ENCODE measurements at regions not wholly inside any gene's neighbourhood (a gene's known extent, or its start where the extent isn't known, plus 50 kb on each side); places are given as distances from the start of the nearest gene placed in this dataset.

GRCh38 chr13:107518780-107519179, 696.6 kb downstream of the LIG4 start:
- no peaks in the 10 kb centered on the region for H3K27me3 ChIP-seq (ENCODE audit: low read length)
- ChIA-PET CTCF (no interaction called here), POLR2A (ENCODE audit: unreplicated experiment) (interaction anchor here (0.6 kb wide), 1 partner anchor 107 kb away, joined by 8 read pairs; no protein-coding TSS in a partner anchor)
- H3K36me3 ChIP-seq (ENCODE audit: low read depth, low read length) = no peaks in the 10 kb centered on the region
- no peak overlapping the region for H3K4me2 ChIP-seq (ENCODE audit: low read length)
- no peaks in the 10 kb centered on the region for H3K4me1 ChIP-seq (ENCODE audit: insufficient read depth, low read length)
- H3F3A ChIP-seq (ENCODE audit: low read length, unreplicated experiment) = no peaks in the 10 kb centered on the region
- DNase-seq (no peak), ATAC-seq (no peak)
- H3K27ac ChIP-seq (ENCODE audit: low read length) = no peak overlapping the region
- no peaks in the 10 kb centered on the region for H3K9me3 ChIP-seq (ENCODE audit: low read length)
- no TSS peak for BruUV-seq (replicated peaks)
- TF ChIP-seq EZH2phosphoT487 (IDR thresholded peaks at IDR 0.05; ENCODE audit: borderline replicate concordance, low read length) (no peak), EZH2 (IDR thresholded peaks at IDR 0.05; ENCODE audit: low read length, unreplicated experiment) (no peak), CTCF (conservative IDR thresholded peaks at IDR 0.05; ENCODE audit: low read depth, low read length) (no peak)
- intact Hi-C loops (cut with micrococcal nuclease) = no loop called here
- no peak overlapping the region for H3K4me3 ChIP-seq (ENCODE audit: low read length)
- no peak overlapping the region for H2AFZ ChIP-seq (ENCODE audit: low read length)
- no peaks in the 10 kb centered on the region for H4K20me1 ChIP-seq (ENCODE audit: low read length)
- H3K79me2 ChIP-seq (ENCODE audit: low read length) = no peaks in the 10 kb centered on the region
- no peaks in the 10 kb centered on the region for H3K9me2 ChIP-seq (replicated peaks; ENCODE audit: low read length)
- H3K9ac ChIP-seq (ENCODE audit: low read length) = no peak overlapping the region

GRCh38 chr13:107518292-107518691, 697.0 kb downstream of the LIG4 start:
- ATAC-seq = no peak
- H3K36me3 ChIP-seq (ENCODE audit: low read depth, low read length) = no peaks in the 10 kb centered on the region
- intact Hi-C loops (cut with micrococcal nuclease) = no loop called here
- no peaks in the 10 kb centered on the region for H3F3A ChIP-seq (ENCODE audit: low read length, unreplicated experiment)
- peak; percentile 31 for DNase-seq
- POLR2A ChIA-PET (ENCODE audit: unreplicated experiment) = no interaction called here
- TF ChIP-seq EZH2phosphoT487 (IDR thresholded peaks at IDR 0.05; ENCODE audit: borderline replicate concordance, low read length) (no peak), EZH2 (IDR thresholded peaks at IDR 0.05; ENCODE audit: low read length, unreplicated experiment) (no peak), CTCF (conservative IDR thresholded peaks at IDR 0.05; ENCODE audit: low read depth, low read length) (no peak)
- H3K9ac ChIP-seq (ENCODE audit: low read length) = no peak overlapping the region
- no peaks in the 10 kb centered on the region for H3K79me2 ChIP-seq (ENCODE audit: low read length)
- no peaks in the 10 kb centered on the region for H3K4me1 ChIP-seq (ENCODE audit: insufficient read depth, low read length)
- BruUV-seq (replicated peaks) = no TSS peak
- no peaks in the 10 kb centered on the region for H3K9me3 ChIP-seq (ENCODE audit: low read length)
- H3K9me2 ChIP-seq (replicated peaks; ENCODE audit: low read length) = no peaks in the 10 kb centered on the region
- H3K4me3 ChIP-seq (ENCODE audit: low read length) = no peak overlapping the region
- no peaks in the 10 kb centered on the region for H4K20me1 ChIP-seq (ENCODE audit: low read length)
- no peaks in the 10 kb centered on the region for H3K27me3 ChIP-seq (ENCODE audit: low read length)
- no peak overlapping the region for H3K27ac ChIP-seq (ENCODE audit: low read length)
- CTCF ChIA-PET = no interaction called here
- no peak overlapping the region for H3K4me2 ChIP-seq (ENCODE audit: low read length)
- no peak overlapping the region for H2AFZ ChIP-seq (ENCODE audit: low read length)

- intact Hi-C loops (cut with micrococcal nuclease) = no loop called here
- CTCF ChIA-PET = no interaction called here
- no peak overlapping the region for H3K4me2 ChIP-seq (ENCODE audit: low read length)
Observed at GRCh38 chr13:107516517-107516916, 698.8 kb downstream of the LIG4 start.

More at GRCh38 chr13:107516517-107516916, 698.8 kb downstream of the LIG4 start:
- H4K20me1 ChIP-seq (ENCODE audit: low read length) = no peaks in the 10 kb centered on the region
- no TSS peak for BruUV-seq (replicated peaks)
- no peak overlapping the region for H2AFZ ChIP-seq (ENCODE audit: low read length)
- TF ChIP-seq EZH2 (IDR thresholded peaks at IDR 0.05; ENCODE audit: low read length, unreplicated experiment) = no peak
- no peak for TF ChIP-seq EZH2phosphoT487 (IDR thresholded peaks at IDR 0.05; ENCODE audit: borderline replicate concordance, low read length)
- no peak for TF ChIP-seq CTCF (conservative IDR thresholded peaks at IDR 0.05; ENCODE audit: low read depth, low read length)
- H3K36me3 ChIP-seq (ENCODE audit: low read depth, low read length) = no peaks in the 10 kb centered on the region
- no peaks in the 10 kb centered on the region for H3K79me2 ChIP-seq (ENCODE audit: low read length)
- ATAC-seq = no peak
- H3K9me3 ChIP-seq (ENCODE audit: low read length) = no peaks in the 10 kb centered on the region
- no peaks in the 10 kb centered on the region for H3K9me2 ChIP-seq (replicated peaks; ENCODE audit: low read length)
- H3F3A ChIP-seq (ENCODE audit: low read length, unreplicated experiment) = no peaks in the 10 kb centered on the region
- POLR2A ChIA-PET (ENCODE audit: unreplicated experiment) = no interaction called here
- H3K27ac ChIP-seq (ENCODE audit: low read length) = no peak overlapping the region
- H3K4me1 ChIP-seq (ENCODE audit: insufficient read depth, low read length) = no peaks in the 10 kb centered on the region
- no peak overlapping the region for H3K4me3 ChIP-seq (ENCODE audit: low read length)
- H3K27me3 ChIP-seq (ENCODE audit: low read length) = no peaks in the 10 kb centered on the region
- H3K9ac ChIP-seq (ENCODE audit: low read length) = no peak overlapping the region
- no peak for DNase-seq

Measured in PC-3 (cell line).